GM12865 (cell line): ENCODE measurements at regions not wholly inside any gene's neighbourhood (a gene's known extent, or its start where the extent isn't known, plus 50 kb on each side); places are given as distances from the start of the nearest gene placed in this dataset.

ENCODE experiments used
- DNase-seq: peaks from one replicate; pipeline ENCODE4 v3.0.0; 2010; ENCODE audit warnings: low read depth
- H3K4me3 ChIP-seq: 2 replicates; pipeline ENCODE4 v1.5.1; 2011; ENCODE audit warnings: mild to moderate bottlenecking, low read depth, low read length, control low read depth
- TF ChIP-seq, protein P1 (sequence below): IDR thresholded peaks from 2 replicates; pipeline ENCODE4 v1.5.1; 2011; ENCODE audit warnings: low read length, control low read depth, low read depth, inconsistent platforms; ENCODE audit not compliant: insufficient read depth; ENCODE audit errors: missing control alignments

DNA sequence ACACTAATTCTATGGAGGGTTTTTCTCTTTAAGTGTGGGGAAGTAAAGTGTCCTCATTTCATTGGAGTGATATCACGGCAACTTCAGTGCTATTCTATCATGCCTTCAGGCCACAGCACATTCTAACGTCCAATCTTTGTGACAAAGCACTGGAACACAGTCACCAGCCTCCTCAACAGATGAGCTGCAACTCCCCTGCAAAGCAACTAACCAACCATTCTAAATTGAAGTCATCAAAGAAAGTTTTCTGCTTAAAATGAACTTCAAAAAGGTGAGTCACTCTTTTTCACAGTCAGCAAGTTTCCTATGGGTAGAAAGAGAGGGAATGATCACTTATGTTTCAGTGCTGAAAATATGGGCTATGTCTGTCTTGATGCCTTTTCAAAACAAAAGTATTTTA lies 190.8 kb downstream of the ELAVL2 start:
- DNase-seq, result no peak
- H3K4me3 ChIP-seq, result no peak overlapping the region
- TF ChIP-seq, protein P1, sequence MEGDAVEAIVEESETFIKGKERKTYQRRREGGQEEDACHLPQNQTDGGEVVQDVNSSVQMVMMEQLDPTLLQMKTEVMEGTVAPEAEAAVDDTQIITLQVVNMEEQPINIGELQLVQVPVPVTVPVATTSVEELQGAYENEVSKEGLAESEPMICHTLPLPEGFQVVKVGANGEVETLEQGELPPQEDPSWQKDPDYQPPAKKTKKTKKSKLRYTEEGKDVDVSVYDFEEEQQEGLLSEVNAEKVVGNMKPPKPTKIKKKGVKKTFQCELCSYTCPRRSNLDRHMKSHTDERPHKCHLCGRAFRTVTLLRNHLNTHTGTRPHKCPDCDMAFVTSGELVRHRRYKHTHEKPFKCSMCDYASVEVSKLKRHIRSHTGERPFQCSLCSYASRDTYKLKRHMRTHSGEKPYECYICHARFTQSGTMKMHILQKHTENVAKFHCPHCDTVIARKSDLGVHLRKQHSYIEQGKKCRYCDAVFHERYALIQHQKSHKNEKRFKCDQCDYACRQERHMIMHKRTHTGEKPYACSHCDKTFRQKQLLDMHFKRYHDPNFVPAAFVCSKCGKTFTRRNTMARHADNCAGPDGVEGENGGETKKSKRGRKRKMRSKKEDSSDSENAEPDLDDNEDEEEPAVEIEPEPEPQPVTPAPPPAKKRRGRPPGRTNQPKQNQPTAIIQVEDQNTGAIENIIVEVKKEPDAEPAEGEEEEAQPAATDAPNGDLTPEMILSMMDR, result no peak

DNA sequence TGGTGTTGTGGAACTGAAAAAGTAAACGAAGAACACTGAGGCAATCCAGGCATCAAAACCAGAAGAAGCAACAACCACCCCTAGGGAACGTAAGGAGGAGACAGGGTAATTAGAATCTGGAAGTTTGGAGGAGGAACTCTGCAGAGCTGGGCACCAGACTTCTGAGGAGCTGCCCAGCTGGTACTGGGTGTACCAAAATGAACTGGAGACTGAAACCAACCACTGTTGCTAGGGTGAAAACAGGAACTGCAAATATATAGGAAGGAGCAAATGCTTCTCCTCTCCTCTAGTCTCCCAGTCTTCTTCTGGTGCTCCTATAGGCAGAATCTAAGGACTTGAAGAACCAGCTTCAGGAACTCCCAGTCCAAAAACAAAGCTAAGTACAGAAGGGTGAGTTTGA lies 189.8 kb downstream of the ELAVL2 start:
- H3K4me3 ChIP-seq, result no peak overlapping the region
- TF ChIP-seq, protein P1, result no peak
- DNase-seq, result no peak

DNA sequence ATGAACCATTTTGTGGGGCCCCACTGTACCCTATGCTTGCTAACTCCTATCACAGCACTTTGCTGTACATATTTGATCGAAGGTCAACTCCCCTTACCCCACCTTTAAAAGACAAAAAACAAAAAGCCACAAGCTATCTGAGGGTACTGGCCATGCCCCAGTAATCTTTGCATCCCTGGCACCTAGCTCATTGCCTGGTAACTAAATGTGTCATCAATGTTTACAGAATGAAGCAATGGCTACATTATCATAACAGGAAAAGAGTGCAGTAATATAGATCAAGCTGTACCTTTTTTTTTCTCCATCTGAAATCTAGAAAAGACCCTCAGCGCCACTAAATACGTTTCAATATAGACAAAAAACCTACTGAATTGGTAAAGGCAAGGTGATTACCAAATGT lies 188.0 kb downstream of the ELAVL2 start:
- DNase-seq, result no peak
- no peak overlapping the region for H3K4me3 ChIP-seq
- TF ChIP-seq, protein P1, result no peak

DNA sequence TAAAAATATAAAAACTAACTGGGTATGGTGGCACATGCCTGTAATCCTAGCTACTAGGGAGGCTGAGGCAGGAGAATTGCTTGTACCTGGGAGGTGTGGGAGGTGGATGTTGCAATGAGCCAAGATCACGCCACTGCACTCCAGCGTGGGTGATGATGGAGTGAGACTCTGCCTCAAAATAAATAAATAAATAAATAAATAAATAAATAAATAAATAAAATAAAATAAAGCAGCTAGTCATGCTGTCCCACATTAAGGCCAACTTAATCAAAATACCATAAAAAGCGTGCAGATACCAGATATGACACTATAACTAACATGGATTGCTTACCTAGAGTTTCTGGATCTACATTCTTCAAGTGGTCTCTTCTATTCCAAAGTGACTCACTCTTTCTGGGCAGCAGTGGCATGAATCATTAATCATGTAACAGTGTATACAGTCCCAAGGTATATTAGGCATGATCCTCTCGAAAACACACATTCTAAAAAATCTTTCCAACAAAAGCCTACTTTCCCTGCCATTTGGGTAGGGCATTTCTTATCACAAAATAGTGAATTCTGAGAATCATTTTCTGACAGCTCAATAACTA lies 187.1 kb downstream of the ELAVL2 start:
- H3K4me3 ChIP-seq, result no peak overlapping the region
- no peak for DNase-seq
- TF ChIP-seq, protein P1, result no peak
